ENCODE measurements at regions not wholly inside any gene's neighbourhood (a gene's known extent, or its start where the extent isn't known, plus 50 kb on each side); places are given as distances from the start of the nearest gene placed in this dataset.

GRCh38 chr6:154596701-154597100 is 86.2 kb upstream of the CNKSR3 start:
- Histone ChIP-seq H3K27ac (ENCODE audit: control insufficient read depth, insufficient read depth, low read length) (no peak overlapping the region), H3K4me2 (ENCODE audit: control insufficient read depth, extremely low read depth, insufficient read depth, low read depth, low read length) (no peak overlapping the region), H3K9me3 (ENCODE audit: control insufficient read depth, low read depth, low read length) (no peaks in the 10 kb centered on the region), H3K27me3 (ENCODE audit: control insufficient read depth, extremely low read depth, insufficient read depth, low read length) (no peaks in the 10 kb centered on the region), H3K9me1 (ENCODE audit: control insufficient read depth, extremely low read depth, insufficient read depth, low read length) (no peaks in the 10 kb centered on the region), H3K4me3 (ENCODE audit: control insufficient read depth in 2 of 3, extremely low read depth in 1 of 3, insufficient read depth in 2 of 3, low read depth in 1 of 3, low read length in 3 of 3) (no peak overlapping the region), H3K36me3 (ENCODE audit: control insufficient read depth in 2 of 2, extremely low read depth in 1 of 2, insufficient read depth in 2 of 2, low read length in 2 of 2) (no peaks in the 10 kb centered on the region), H4K20me1 (ENCODE audit: control insufficient read depth, extremely low read depth, insufficient read depth, low read length) (no peaks in the 10 kb centered on the region), H3K79me2 (ENCODE audit: control insufficient read depth, insufficient read depth, low read length) (no peaks in the 10 kb centered on the region), H3K9ac (ENCODE audit: control insufficient read depth, extremely low read depth, insufficient read depth, low read length) (no peak overlapping the region), H3K4me1 (ENCODE audit: control insufficient read depth, extremely low read depth, insufficient read depth, low read length) (no peaks in the 10 kb centered on the region), H2AFZ (ENCODE audit: control insufficient read depth, low read length) (no peak overlapping the region)
- no peak for DNase-seq (ENCODE audit: low read depth, low spot score)
- no peak for FAIRE-seq
- dilution Hi-C loops (cut with MboI; ENCODE audit: extremely low pct_ligation_motif_present, low sequenced_read_pairs), result no loop called here
- TF ChIP-seq EZH2 (IDR thresholded peaks at IDR 0.05; ENCODE audit: low read length), result no peak
- no peak for TF ChIP-seq CTCF (optimal IDR thresholded peaks at IDR 0.05 in 1 of 3, IDR thresholded peaks at IDR 0.05 in 1 of 3, conservative IDR thresholded peaks at IDR 0.05 in 1 of 3; ENCODE audit: extremely low read depth in 1 of 3, insufficient read depth in 2 of 3, low read length in 3 of 3)

- no peaks in the 10 kb centered on the region for H3K4me1 ChIP-seq (ENCODE audit: control insufficient read depth, extremely low read depth, insufficient read depth, low read length)
- no peak overlapping the region for H3K4me2 ChIP-seq (ENCODE audit: control insufficient read depth, extremely low read depth, insufficient read depth, low read depth, low read length)
- no peak overlapping the region for H3K27ac ChIP-seq (ENCODE audit: control insufficient read depth, insufficient read depth, low read length)
- H3K27me3 ChIP-seq (ENCODE audit: control insufficient read depth, extremely low read depth, insufficient read depth, low read length), result no peaks in the 10 kb centered on the region
- no peaks in the 10 kb centered on the region for H4K20me1 ChIP-seq (ENCODE audit: control insufficient read depth, extremely low read depth, insufficient read depth, low read length)
- no peak overlapping the region for H3K9ac ChIP-seq (ENCODE audit: control insufficient read depth, extremely low read depth, insufficient read depth, low read length)
- no peak overlapping the region for H2AFZ ChIP-seq (ENCODE audit: control insufficient read depth, low read length)
- no peaks in the 10 kb centered on the region for H3K9me3 ChIP-seq (ENCODE audit: control insufficient read depth, low read depth, low read length)
- TF ChIP-seq EZH2 (IDR thresholded peaks at IDR 0.05; ENCODE audit: low read length) (no peak), CTCF (optimal IDR thresholded peaks at IDR 0.05 in 1 of 3, IDR thresholded peaks at IDR 0.05 in 1 of 3, conservative IDR thresholded peaks at IDR 0.05 in 1 of 3; ENCODE audit: extremely low read depth in 1 of 3, insufficient read depth in 2 of 3, low read length in 3 of 3) (no peak)
- no peak overlapping the region for H3K4me3 ChIP-seq (ENCODE audit: control insufficient read depth in 2 of 3, extremely low read depth in 1 of 3, insufficient read depth in 2 of 3, low read depth in 1 of 3, low read length in 3 of 3)
- FAIRE-seq (no peak), DNase-seq (ENCODE audit: low read depth, low spot score) (no peak)
- no peaks in the 10 kb centered on the region for H3K79me2 ChIP-seq (ENCODE audit: control insufficient read depth, insufficient read depth, low read length)
- no peaks in the 10 kb centered on the region for H3K9me1 ChIP-seq (ENCODE audit: control insufficient read depth, extremely low read depth, insufficient read depth, low read length)
- dilution Hi-C loops (cut with MboI; ENCODE audit: extremely low pct_ligation_motif_present, low sequenced_read_pairs), result no loop called here
- no peaks in the 10 kb centered on the region for H3K36me3 ChIP-seq (ENCODE audit: control insufficient read depth in 2 of 2, extremely low read depth in 1 of 2, insufficient read depth in 2 of 2, low read length in 2 of 2)
Measured at GRCh38 chr6:154598399-154598798, 87.9 kb upstream of the CNKSR3 start.
